Stomach (tissue), 8 donors: ENCODE measurements at regions not wholly inside any gene's neighbourhood (a gene's known extent, or its start where the extent isn't known, plus 50 kb on each side); places are given as distances from the start of the nearest gene placed in this dataset.

Source experiments
- DNase-seq, 2 donors: peaks; one replicate each; pipeline versions ENCODE4 v3.0.0 to v3.0.0-alpha.2; 2013 to 2019
- H3K27ac ChIP-seq, 5 donors: fragments of 200-600 bp in 4 of 5; sonication (generic) in 4 of 5; one replicate each; pipeline ENCODE4 v1.5.1; 2013 to 2019; ENCODE audit warnings: mild to moderate bottlenecking in 1 of 5, moderate library complexity in 1 of 5
- H3K27me3 ChIP-seq, 3 donors: fragments of 200-600 bp; sonication (generic); one replicate each; pipeline ENCODE4 v1.5.1; 2017 to 2019; ENCODE audit warnings: mixed run types in 1 of 3
- H3K36me3 ChIP-seq, 4 donors: fragments of 200-600 bp; sonication (generic); 1 replicate in 3 of 4; 2 replicates in 1 of 4; pipeline ENCODE4 v1.5.1; 2016 to 2019
- H3K4me1 ChIP-seq, 4 donors: fragments of 200-600 bp; sonication (generic); one replicate each; pipeline ENCODE4 v1.5.1; 2016 to 2019
- H3K4me3 ChIP-seq, 4 donors: fragments of 200-600 bp; sonication (generic) in 3 of 4; one replicate each; pipeline ENCODE4 v1.5.1; 2016 to 2019; ENCODE audit warnings: mild to moderate bottlenecking in 1 of 4
- H3K9me3 ChIP-seq, 4 donors: fragments of 200-600 bp; sonication (generic); one replicate each; pipeline ENCODE4 v1.5.1; 2016 to 2019
- EP300 ChIP-seq: sonication (generic); formaldehyde crosslinking; IDR thresholded peaks from one replicate; pipeline ENCODE4 v1.6.1; 2017; ENCODE audit warnings: antibody characterized with exemption
- POLR2A ChIP-seq, 4 donors: fragments of 450-650 bp; IDR thresholded peaks; one replicate each; pipeline ENCODE4 v1.6.1; 2016; ENCODE audit warnings: antibody characterized with exemption in 4 of 4, control low read depth in 2 of 4, mild to moderate bottlenecking in 1 of 4, moderate library complexity in 1 of 4
- POLR2AphosphoS5 ChIP-seq, 3 donors: sonication (generic); formaldehyde crosslinking; IDR thresholded peaks; one replicate each; pipeline ENCODE4 v1.6.1; 2016; ENCODE audit warnings: antibody characterized with exemption in 3 of 3
- WGBS, 5 donors: extraction: QIAGEN DNeasy Blood & Tissue Kit in 3 of 5; methylation state at CpG; one replicate each; pipeline versions ENCODE4 v1.1.5 to v1.1.7; 2013 to 2018; 5-methylcytosine and 5-hydroxymethylcytosine counted together
- intact Hi-C: fragments of 100-400 bp; cut with DNase I; formaldehyde crosslinking; loops from one replicate; pipeline ENCODE4 v1.15.1; 2023; ENCODE audit warnings: low total_unique reads
- TF ChIP-seq, protein P1 (sequence below), 7 experiments: fragments of 450-650 bp in 4 of 7; fragments of 200-600 bp in 3 of 7; sonication (generic) in 3 of 7; IDR thresholded peaks; one replicate each; pipeline ENCODE4 v1.5.1; 2016 to 2019; ENCODE audit warnings: antibody characterized with exemption in 7 of 7, control low read depth in 2 of 7, mild to moderate bottlenecking in 1 of 7
- donor health status: healthy with polysubstance abuse.
- donor health status: Bipolar disorder and iron deficiency.
- donor health status: healthy.

DNA sequence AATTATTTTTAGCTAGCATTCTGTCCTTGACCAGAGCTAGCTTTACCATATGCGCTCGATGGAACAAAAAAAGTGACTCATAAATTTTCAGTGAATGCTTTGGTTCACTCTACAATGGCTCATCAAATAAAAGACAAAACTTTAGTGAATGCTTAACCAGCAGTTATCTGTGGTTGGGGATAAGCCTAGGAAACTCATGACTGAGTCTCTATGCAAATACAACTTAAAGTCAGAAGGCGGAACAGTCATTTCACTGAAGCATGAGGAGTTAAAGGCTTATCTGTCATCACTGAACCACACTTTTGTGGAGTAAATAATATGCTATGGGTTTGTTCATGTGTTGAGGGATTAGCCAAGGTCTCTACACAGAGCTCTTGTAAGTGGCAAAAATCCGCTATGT lies 308.4 kb downstream of the SQOR start:
- WGBS, 5 donors, result 52 to 79% (median 71%) methylated on average over 4 of the region's 4 CpGs
- TF ChIP-seq, protein P1, sequence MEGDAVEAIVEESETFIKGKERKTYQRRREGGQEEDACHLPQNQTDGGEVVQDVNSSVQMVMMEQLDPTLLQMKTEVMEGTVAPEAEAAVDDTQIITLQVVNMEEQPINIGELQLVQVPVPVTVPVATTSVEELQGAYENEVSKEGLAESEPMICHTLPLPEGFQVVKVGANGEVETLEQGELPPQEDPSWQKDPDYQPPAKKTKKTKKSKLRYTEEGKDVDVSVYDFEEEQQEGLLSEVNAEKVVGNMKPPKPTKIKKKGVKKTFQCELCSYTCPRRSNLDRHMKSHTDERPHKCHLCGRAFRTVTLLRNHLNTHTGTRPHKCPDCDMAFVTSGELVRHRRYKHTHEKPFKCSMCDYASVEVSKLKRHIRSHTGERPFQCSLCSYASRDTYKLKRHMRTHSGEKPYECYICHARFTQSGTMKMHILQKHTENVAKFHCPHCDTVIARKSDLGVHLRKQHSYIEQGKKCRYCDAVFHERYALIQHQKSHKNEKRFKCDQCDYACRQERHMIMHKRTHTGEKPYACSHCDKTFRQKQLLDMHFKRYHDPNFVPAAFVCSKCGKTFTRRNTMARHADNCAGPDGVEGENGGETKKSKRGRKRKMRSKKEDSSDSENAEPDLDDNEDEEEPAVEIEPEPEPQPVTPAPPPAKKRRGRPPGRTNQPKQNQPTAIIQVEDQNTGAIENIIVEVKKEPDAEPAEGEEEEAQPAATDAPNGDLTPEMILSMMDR (IDR thresholded peaks at IDR 0.05), result no peak
- TF ChIP-seq POLR2A (IDR thresholded peaks at IDR 0.05) (no peak), POLR2AphosphoS5 (IDR thresholded peaks at IDR 0.05) (no peak), EP300 (no peak)
- no peaks in the 10 kb centered on the region for H3K27me3 ChIP-seq
- H3K9me3 ChIP-seq, result no peaks in the 10 kb centered on the region
- no peak overlapping the region for H3K27ac ChIP-seq
- intact Hi-C loops, result no loop called here
- no peaks in the 10 kb centered on the region for H3K36me3 ChIP-seq
- peak in 1 of 2 donors; percentile 4 for DNase-seq
- H3K4me3 ChIP-seq, result no peak overlapping the region
- H3K4me1 ChIP-seq, result no peaks in the 10 kb centered on the region

DNA sequence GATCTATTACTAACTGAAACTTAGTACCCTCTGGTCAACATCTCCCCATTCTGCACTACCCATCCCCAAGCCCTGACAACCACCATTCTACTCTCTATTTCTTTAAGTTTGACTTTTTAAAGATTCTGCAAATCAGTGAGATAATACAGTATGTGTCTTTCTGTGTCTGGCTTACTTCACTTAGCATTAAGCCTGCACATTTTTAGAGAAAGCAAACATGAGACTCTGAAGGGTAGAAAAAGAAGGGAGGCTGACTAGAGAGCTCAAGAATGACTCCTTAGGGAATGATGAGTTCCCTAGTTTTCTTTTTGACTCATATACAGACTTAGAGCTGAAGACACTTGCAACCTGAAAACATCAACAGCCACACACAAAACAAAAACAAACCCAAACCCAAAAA lies 311.3 kb downstream of the SQOR start:
- DNase-seq, result no peak
- H3K36me3 ChIP-seq, result no peaks in the 10 kb centered on the region
- H3K9me3 ChIP-seq, result no peaks in the 10 kb centered on the region
- intact Hi-C loops, result no loop called here
- no peak overlapping the region for H3K27ac ChIP-seq
- TF ChIP-seq, protein P1 (IDR thresholded peaks at IDR 0.05), result no peak
- TF ChIP-seq POLR2A (IDR thresholded peaks at IDR 0.05) (no peak), POLR2AphosphoS5 (IDR thresholded peaks at IDR 0.05) (no peak), EP300 (no peak)
- no peaks in the 10 kb centered on the region for H3K4me1 ChIP-seq
- H3K4me3 ChIP-seq, result no peak overlapping the region
- no peaks in the 10 kb centered on the region for H3K27me3 ChIP-seq

DNA sequence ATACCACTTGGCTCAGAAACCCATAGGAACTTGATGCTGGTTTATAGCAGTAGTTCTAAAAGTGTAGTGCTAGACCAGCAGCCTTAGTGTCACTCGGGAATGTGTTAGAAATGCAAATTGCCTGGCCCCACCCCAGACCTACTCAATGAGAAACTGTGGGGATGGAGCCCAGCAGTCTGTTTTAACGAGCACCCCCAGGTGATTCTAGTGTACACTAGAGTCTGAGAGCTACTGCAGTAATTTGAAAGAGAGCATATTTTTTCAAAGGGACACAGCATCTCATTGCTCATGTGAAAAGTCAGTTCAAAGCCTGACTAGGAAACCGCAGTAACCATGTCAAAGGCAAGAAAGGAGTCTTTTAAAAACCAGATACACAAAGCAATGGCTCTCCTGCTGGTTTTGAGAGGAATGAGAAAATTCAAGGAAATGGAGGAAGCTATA lies 313.4 kb downstream of the SQOR start:
- 38 to 50% (median 46%) methylated on average over 3 of the region's 3 CpGs for WGBS, 5 donors
- no peak for TF ChIP-seq POLR2AphosphoS5 (IDR thresholded peaks at IDR 0.05)
- TF ChIP-seq EP300, result no peak
- TF ChIP-seq, protein P1 (IDR thresholded peaks at IDR 0.05), result no peak
- H3K27me3 ChIP-seq, result no peaks in the 10 kb centered on the region
- H3K4me3 ChIP-seq, result no peak overlapping the region
- DNase-seq, result no peak
- no peak overlapping the region for H3K27ac ChIP-seq
- intact Hi-C loops, result no loop called here
- H3K36me3 ChIP-seq, result no peaks in the 10 kb centered on the region
- H3K9me3 ChIP-seq, result no peaks in the 10 kb centered on the region
- no peaks in the 10 kb centered on the region for H3K4me1 ChIP-seq

DNA sequence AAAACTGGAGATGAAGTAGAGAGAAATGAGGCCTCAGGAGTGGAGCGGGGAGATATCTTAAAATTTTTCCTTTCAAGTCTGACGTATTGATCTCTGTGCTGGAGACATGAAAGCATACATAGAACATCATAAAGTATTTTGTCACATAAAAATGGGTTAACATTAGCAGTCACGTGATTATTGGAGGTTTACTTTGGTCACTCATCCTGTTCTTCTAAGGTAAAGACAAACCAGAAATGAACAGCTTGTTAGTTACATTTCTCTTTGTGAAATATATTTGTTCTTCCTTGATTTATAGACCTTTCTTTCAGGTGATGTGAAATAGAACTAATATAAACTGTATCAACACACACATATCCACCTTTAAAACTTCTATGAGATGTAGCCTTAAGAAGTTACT lies 324.1 kb downstream of the SQOR start:
- no peaks in the 10 kb centered on the region for H3K27me3 ChIP-seq
- no peak overlapping the region for H3K4me3 ChIP-seq
- no peak for DNase-seq
- no peaks in the 10 kb centered on the region for H3K4me1 ChIP-seq
- 73 to 81% (median 79%) methylated on average over 3 of the region's 3 CpGs for WGBS, 5 donors
- TF ChIP-seq EP300 (no peak), POLR2AphosphoS5 (IDR thresholded peaks at IDR 0.05) (no peak), POLR2A (IDR thresholded peaks at IDR 0.05) (no peak)
- TF ChIP-seq, protein P1 (IDR thresholded peaks at IDR 0.05), result no peak
- H3K9me3 ChIP-seq, result peaks cover 0 to 21% (median 7%) of the 10 kb centered on the region in 4 donors
- no peaks in the 10 kb centered on the region for H3K36me3 ChIP-seq
- intact Hi-C loops, result no loop called here
- no peak overlapping the region for H3K27ac ChIP-seq
